ENCODE measurements at regions not wholly inside any gene's neighbourhood (a gene's known extent, or its start where the extent isn't known, plus 50 kb on each side); places are given as distances from the start of the nearest gene placed in this dataset.

- TF ChIP-seq POLR2A (IDR thresholded peaks at IDR 0.05): no peak
- no peak for TF ChIP-seq CTCF (IDR thresholded peaks at IDR 0.05)
Measured at GRCh38 chr1:190688096-190688495, 210.4 kb upstream of the BRINP3 start.
